Fibroblast of peridontal ligament (primary cell): ENCODE measurements at regions not wholly inside any gene's neighbourhood (a gene's known extent, or its start where the extent isn't known, plus 50 kb on each side); places are given as distances from the start of the nearest gene placed in this dataset.

ENCODE experiments used
- DNase-seq: peaks from one replicate; pipeline ENCODE4 v3.0.0-alpha.2; 2010; ENCODE audit errors: extremely low read depth

- no peak for DNase-seq
These were observed 458.3 kb upstream of the CITED2 start for GRCh38 chr6:139832493-139833305.

- DNase-seq: no peak
These were observed 455.1 kb upstream of the CITED2 start for GRCh38 chr6:139829576-139829975.

GRCh38 chr6:139828751-139829519 is 454.5 kb upstream of the CITED2 start:
- no peak for DNase-seq

GRCh38 chr6:139825935-139826374 is 451.5 kb upstream of the CITED2 start:
- no peak for DNase-seq

GRCh38 chr6:139824864-139825263 is 450.4 kb upstream of the CITED2 start:
- no peak for DNase-seq

- no peak for DNase-seq
These were observed 449.3 kb upstream of the CITED2 start for GRCh38 chr6:139823808-139824126.

- DNase-seq: no peak
These were observed 448.8 kb upstream of the CITED2 start for GRCh38 chr6:139823099-139823807.

- no peak for DNase-seq
These were observed 447.3 kb upstream of the CITED2 start for GRCh38 chr6:139821676-139822223.

- DNase-seq: peak; percentile 66
These were observed 445.8 kb upstream of the CITED2 start for GRCh38 chr6:139820210-139820609.

GRCh38 chr6:139819776-139820175 is 445.3 kb upstream of the CITED2 start:
- no peak for DNase-seq

- no peak for DNase-seq
These were observed 438.5 kb upstream of the CITED2 start for GRCh38 chr6:139812939-139813338.

GRCh38 chr6:139801571-139802321 is 427.3 kb upstream of the CITED2 start:
- peak; percentile 19 for DNase-seq

- no peak for DNase-seq
These were observed 426.4 kb upstream of the CITED2 start for GRCh38 chr6:139800837-139801236.

GRCh38 chr6:139790527-139790926 is 416.1 kb upstream of the CITED2 start:
- DNase-seq: peak; percentile 30

- DNase-seq: peak; percentile 10
These were observed 409.8 kb upstream of the CITED2 start for GRCh38 chr6:139784222-139784769.

GRCh38 chr6:139779988-139780774 is 405.7 kb upstream of the CITED2 start:
- DNase-seq: no peak

GRCh38 chr6:139778688-139779087 is 404.2 kb upstream of the CITED2 start:
- peak; percentile 49 for DNase-seq

GRCh38 chr6:139778106-139778505 is 403.7 kb upstream of the CITED2 start:
- DNase-seq: no peak

- no peak for DNase-seq
These were observed 402.9 kb upstream of the CITED2 start for GRCh38 chr6:139777202-139777970.

GRCh38 chr6:139776041-139776440 is 401.6 kb upstream of the CITED2 start:
- DNase-seq: no peak
